Lung (tissue), 11 donors: ENCODE measurements at regions not wholly inside any gene's neighbourhood (a gene's known extent, or its start where the extent isn't known, plus 50 kb on each side); places are given as distances from the start of the nearest gene placed in this dataset.

Source experiments
- ATAC-seq: fragments of 200-7000 bp; cut with Tn5 transposase; one replicate; pipeline ENCODE4 v1.9.1; 2020; ENCODE audit warnings: moderate number of reproducible peaks; ENCODE audit not compliant: insufficient read depth, low FRiP score
- DNase-seq, 3 donors: peaks; one replicate each; pipeline ENCODE4 v3.0.0-alpha.2; 2013 to 2017
- H3K27ac ChIP-seq, 2 donors: one replicate each; pipeline ENCODE4 v1.5.1; 2013; ENCODE audit warnings: mild to moderate bottlenecking in 2 of 2, moderate library complexity in 2 of 2, control low read depth in 1 of 2, inconsistent platforms in 1 of 2, low read depth in 1 of 2, low read length in 1 of 2
- H3K27me3 ChIP-seq, 3 donors: one replicate each; pipeline ENCODE4 v1.5.1; 2013; ENCODE audit warnings: low read length in 2 of 3; ENCODE audit not compliant: control insufficient read depth in 3 of 3, insufficient read depth in 3 of 3
- H3K36me3 ChIP-seq, 4 donors: one replicate each; pipeline ENCODE4 v1.5.1; 2013; ENCODE audit warnings: low read length in 4 of 4, mild to moderate bottlenecking in 1 of 4, moderate library complexity in 1 of 4; ENCODE audit not compliant: control insufficient read depth in 4 of 4, insufficient read depth in 4 of 4
- H3K4me1 ChIP-seq, 5 donors: one replicate each; pipeline ENCODE4 v1.5.1; 2013; ENCODE audit warnings: low read length in 5 of 5, mild to moderate bottlenecking in 2 of 5, moderate library complexity in 1 of 5; ENCODE audit not compliant: control insufficient read depth in 5 of 5, insufficient read depth in 5 of 5
- H3K4me3 ChIP-seq: one replicate; pipeline ENCODE4 v1.5.1; 2013; ENCODE audit warnings: mild to moderate bottlenecking, control low read depth, moderate library complexity
- H3K9ac ChIP-seq, 2 donors: one replicate each; pipeline ENCODE4 v1.5.1; 2013; ENCODE audit warnings: low read length in 2 of 2, control low read depth in 1 of 2; ENCODE audit not compliant: insufficient read depth in 1 of 2
- H3K9me3 ChIP-seq, 4 donors: one replicate each; pipeline ENCODE4 v1.5.1; 2013; ENCODE audit warnings: low read length in 3 of 4, mild to moderate bottlenecking in 1 of 4, moderate library complexity in 1 of 4; ENCODE audit not compliant: control insufficient read depth in 4 of 4, insufficient read depth in 3 of 4
- WGBS, 2 donors: extraction: QIAGEN DNeasy Blood & Tissue Kit; methylation state at CpG; one replicate each; pipeline ENCODE4 v1.1.7; 2013; 5-methylcytosine and 5-hydroxymethylcytosine counted together
- TF ChIP-seq, protein P1 (sequence below): IDR thresholded peaks from 2 replicates; pipeline ENCODE4 v1.5.1; 2012; ENCODE audit warnings: mild to moderate bottlenecking; ENCODE audit errors: control extremely low read depth, extremely low read depth
- donor health status: control.
- donor health status: control.
- donor health status: Bipolar disorder and iron deficiency.
- donor health status: healthy.
- donor health status: DM: yes; HTN: yes; CAD: no.

DNA sequence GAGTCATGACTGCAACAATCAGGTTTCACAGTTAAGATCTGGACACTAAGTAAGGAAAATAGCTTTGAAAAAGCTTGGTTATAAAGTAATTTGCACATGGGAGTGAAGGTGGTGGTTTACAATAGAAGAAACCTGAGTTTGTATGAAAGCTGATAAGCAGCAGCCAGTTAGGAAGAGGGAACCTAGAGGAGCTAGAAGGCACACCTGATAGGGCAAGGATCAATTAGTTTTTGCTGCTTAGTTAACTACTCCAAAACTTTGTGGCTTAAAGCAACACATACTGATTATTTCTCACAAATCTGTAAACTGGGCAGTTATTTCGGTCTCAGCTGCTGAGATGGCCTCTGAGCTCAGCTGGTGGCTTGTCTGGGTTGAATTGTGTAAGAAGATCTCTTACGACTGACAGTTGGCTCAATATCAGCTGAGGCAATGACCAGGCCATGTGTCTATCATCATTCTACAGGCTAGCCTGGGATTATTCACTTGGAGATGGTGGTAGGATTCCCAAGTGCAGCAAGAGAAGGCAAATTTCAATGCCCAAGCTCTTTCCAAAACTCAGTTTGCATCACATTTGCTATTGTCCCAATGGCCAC is 255.0 kb upstream of the PITX2 start:
- TF ChIP-seq, protein P1, sequence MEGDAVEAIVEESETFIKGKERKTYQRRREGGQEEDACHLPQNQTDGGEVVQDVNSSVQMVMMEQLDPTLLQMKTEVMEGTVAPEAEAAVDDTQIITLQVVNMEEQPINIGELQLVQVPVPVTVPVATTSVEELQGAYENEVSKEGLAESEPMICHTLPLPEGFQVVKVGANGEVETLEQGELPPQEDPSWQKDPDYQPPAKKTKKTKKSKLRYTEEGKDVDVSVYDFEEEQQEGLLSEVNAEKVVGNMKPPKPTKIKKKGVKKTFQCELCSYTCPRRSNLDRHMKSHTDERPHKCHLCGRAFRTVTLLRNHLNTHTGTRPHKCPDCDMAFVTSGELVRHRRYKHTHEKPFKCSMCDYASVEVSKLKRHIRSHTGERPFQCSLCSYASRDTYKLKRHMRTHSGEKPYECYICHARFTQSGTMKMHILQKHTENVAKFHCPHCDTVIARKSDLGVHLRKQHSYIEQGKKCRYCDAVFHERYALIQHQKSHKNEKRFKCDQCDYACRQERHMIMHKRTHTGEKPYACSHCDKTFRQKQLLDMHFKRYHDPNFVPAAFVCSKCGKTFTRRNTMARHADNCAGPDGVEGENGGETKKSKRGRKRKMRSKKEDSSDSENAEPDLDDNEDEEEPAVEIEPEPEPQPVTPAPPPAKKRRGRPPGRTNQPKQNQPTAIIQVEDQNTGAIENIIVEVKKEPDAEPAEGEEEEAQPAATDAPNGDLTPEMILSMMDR, result no peak
- 52 to 81% methylated on average over 2 of the region's 2 CpGs for WGBS, 2 donors

DNA sequence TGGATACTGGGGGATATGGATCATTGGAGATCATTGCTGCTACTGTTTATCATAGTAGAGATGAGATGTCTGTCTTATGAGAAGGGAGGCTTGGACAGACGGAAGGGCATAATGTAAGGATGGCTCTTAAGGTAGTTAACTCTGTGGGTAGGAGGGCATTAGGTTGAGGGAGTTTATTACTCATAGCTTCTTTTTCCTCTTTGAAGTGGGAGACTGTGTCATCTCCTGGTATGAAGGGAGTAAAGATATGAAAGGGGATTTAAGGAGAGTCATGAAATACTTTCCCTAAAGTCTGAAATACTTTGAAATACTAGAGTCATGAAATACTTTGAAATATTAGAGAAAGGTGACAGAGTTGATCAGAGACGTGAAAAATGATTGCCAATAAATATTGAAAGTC is 255.5 kb upstream of the PITX2 start:
- TF ChIP-seq, protein P1, result no peak
- Histone ChIP-seq H3K36me3 (no peaks in the 10 kb centered on the region), H3K4me3 (no peak overlapping the region), H3K27me3 (no peaks in the 10 kb centered on the region), H3K4me1 (no peaks in the 10 kb centered on the region), H3K9ac (no peak overlapping the region), H3K9me3 (peaks cover 0 to 2% (median 0%) of the 10 kb centered on the region in 4 donors), H3K27ac (no peak overlapping the region)
- 77 to 84% methylated on average over 2 of the region's 2 CpGs for WGBS, 2 donors
- ATAC-seq (no peak), DNase-seq (no peak)

More for the DNA sequence above, 255.0 kb upstream of the PITX2 start:
- ATAC-seq, result no peak
- no peak overlapping the region for H3K4me3 ChIP-seq
- peaks cover 0 to 2% (median 0%) of the 10 kb centered on the region in 4 donors for H3K9me3 ChIP-seq
- H3K4me1 ChIP-seq, result no peaks in the 10 kb centered on the region
- H3K27ac ChIP-seq, result no peak overlapping the region
- no peaks in the 10 kb centered on the region for H3K36me3 ChIP-seq
- no peaks in the 10 kb centered on the region for H3K27me3 ChIP-seq
- no peak overlapping the region for H3K9ac ChIP-seq
- DNase-seq, result no peak

DNA sequence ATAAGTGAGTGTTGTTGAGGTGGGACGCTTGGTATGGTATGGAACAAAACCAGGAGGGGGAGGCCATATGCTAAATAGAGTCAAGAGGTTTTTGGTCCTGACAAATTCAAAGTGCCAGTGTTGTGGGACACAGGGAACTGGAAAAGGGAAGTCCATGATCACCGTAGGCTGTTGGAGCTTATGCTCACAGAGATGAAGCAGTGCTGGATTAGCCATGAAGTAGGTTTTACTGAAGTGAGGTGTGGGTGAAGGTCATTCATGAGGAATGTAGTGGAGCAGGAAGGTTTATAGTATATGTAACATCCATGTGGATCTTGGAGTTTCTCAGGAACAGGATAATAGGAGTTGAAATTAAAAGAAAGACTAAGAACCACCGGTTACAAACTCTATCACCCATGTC is 256.1 kb upstream of the PITX2 start:
- no peak for DNase-seq
- 81 to 83% methylated on average over 3 of the region's 3 CpGs for WGBS, 2 donors
- TF ChIP-seq, protein P1, result no peak
- Histone ChIP-seq H3K27ac (no peak overlapping the region), H3K4me1 (no peaks in the 10 kb centered on the region), H3K4me3 (no peak overlapping the region), H3K9ac (no peak overlapping the region), H3K9me3 (peaks cover 0 to 2% (median 0%) of the 10 kb centered on the region in 4 donors), H3K36me3 (no peaks in the 10 kb centered on the region), H3K27me3 (no peaks in the 10 kb centered on the region)
- no peak for ATAC-seq

DNA sequence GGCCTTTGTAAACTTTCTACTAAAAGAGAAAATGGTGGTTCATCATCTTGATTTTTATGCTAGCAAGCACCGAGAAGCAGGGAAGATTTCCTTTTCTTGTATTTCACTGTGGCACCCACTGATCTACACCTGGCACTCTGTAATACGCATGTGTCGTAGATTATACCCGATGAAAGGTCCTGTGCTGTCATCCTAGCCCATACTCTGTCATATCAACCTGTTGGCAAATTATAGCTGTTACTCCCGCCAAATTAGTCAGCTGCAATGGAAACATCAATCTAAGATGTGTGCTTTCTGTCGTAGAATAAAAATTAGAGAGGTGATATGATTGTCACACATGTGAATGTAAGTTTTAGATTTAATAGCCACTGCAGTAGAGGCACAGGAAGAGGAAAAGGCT is 263.4 kb upstream of the PITX2 start:
- DNase-seq (no peak), ATAC-seq (no peak)
- H3K27me3 ChIP-seq, result no peaks in the 10 kb centered on the region
- H3K9ac ChIP-seq, result no peak overlapping the region
- TF ChIP-seq, protein P1, result no peak
- no peaks in the 10 kb centered on the region for H3K4me1 ChIP-seq
- no peak overlapping the region for H3K27ac ChIP-seq
- no peaks in the 10 kb centered on the region for H3K36me3 ChIP-seq
- H3K4me3 ChIP-seq, result no peak overlapping the region
- WGBS, 2 donors, result 86 to 92% methylated on average over 6 of the region's 6 CpGs
- H3K9me3 ChIP-seq, result peaks cover 0 to 2% (median 0%) of the 10 kb centered on the region in 4 donors
